ENCODE measurements at regions not wholly inside any gene's neighbourhood (a gene's known extent, or its start where the extent isn't known, plus 50 kb on each side); places are given as distances from the start of the nearest gene placed in this dataset.
"Not testable (repeated sequence)": the region's sequence is repeated elsewhere in the genome, so short reads cannot be mapped to it uniquely, and the experiment has no call there.

- intact Hi-C loops (cut with DNase I), result no loop called here
- DNase-seq (ENCODE audit: low spot score) (no peak), ATAC-seq (no peak)
Measured at GRCh38 chrX:113629326-113629725, 788.7 kb upstream of the AMOT start.

GRCh38 chrX:113594123-113594841, 753.7 kb upstream of the AMOT start:
- ATAC-seq, result no peak
- intact Hi-C loops (cut with DNase I), result no loop called here
- DNase-seq (ENCODE audit: low spot score), result no peak

GRCh38 chrX:113586281-113586898, 745.8 kb upstream of the AMOT start:
- no peak for DNase-seq (ENCODE audit: low spot score)
- intact Hi-C loops (cut with DNase I), result no loop called here
- no peak for ATAC-seq

- ATAC-seq (no peak), DNase-seq (ENCODE audit: low spot score) (no peak)
- intact Hi-C loops (cut with DNase I), result no loop called here
Measured at GRCh38 chrX:113580486-113580885, 739.9 kb upstream of the AMOT start.

- intact Hi-C loops (cut with DNase I), result no loop called here
- ATAC-seq (no peak), DNase-seq (ENCODE audit: low spot score) (no peak)
Measured at GRCh38 chrX:113558576-113558975, 717.9 kb upstream of the AMOT start.

GRCh38 chrX:113551919-113552318, 711.3 kb upstream of the AMOT start:
- intact Hi-C loops (cut with DNase I), result no loop called here
- ATAC-seq, result no peak
- DNase-seq (ENCODE audit: low spot score), result no peak

GRCh38 chrX:113548308-113549015, 707.8 kb upstream of the AMOT start:
- DNase-seq (ENCODE audit: low spot score) (no peak), ATAC-seq (no peak)
- intact Hi-C loops (cut with DNase I), result loop anchor here (5.0 kb wide), 1 partner anchor 726 kb away; no protein-coding TSS in a partner anchor

GRCh38 chrX:113545040-113545439, 704.4 kb upstream of the AMOT start:
- no peak for DNase-seq (ENCODE audit: low spot score)
- intact Hi-C loops (cut with DNase I), result loop anchor here (5.0 kb wide), 1 partner anchor 723 kb away; no protein-coding TSS in a partner anchor
- no peak for ATAC-seq

GRCh38 chrX:113539599-113540356, 699.1 kb upstream of the AMOT start:
- ATAC-seq (no peak), DNase-seq (ENCODE audit: low spot score) (no peak)
- intact Hi-C loops (cut with DNase I), result no loop called here

- DNase-seq (ENCODE audit: low spot score) (no peak), ATAC-seq (no peak)
- intact Hi-C loops (cut with DNase I), result no loop called here
Measured at GRCh38 chrX:113529426-113530013, 688.9 kb upstream of the AMOT start.

GRCh38 chrX:113522814-113523213, 682.2 kb upstream of the AMOT start:
- intact Hi-C loops (cut with DNase I), result no loop called here
- DNase-seq (ENCODE audit: low spot score) (no peak), ATAC-seq (no peak)

- intact Hi-C loops (cut with DNase I), result no loop called here
- no peak for ATAC-seq
Measured at GRCh38 chrX:113514906-113515305, 674.3 kb upstream of the AMOT start.

GRCh38 chrX:113512700-113513395, 672.2 kb upstream of the AMOT start:
- ATAC-seq (no peak), DNase-seq (ENCODE audit: low spot score) (no peak)
- intact Hi-C loops (cut with DNase I), result no loop called here

More at GRCh38 chrX:113514906-113515305, 674.3 kb upstream of the AMOT start:
- no peak for DNase-seq (ENCODE audit: low spot score)

- intact Hi-C loops (cut with DNase I), result no loop called here
- no peak for DNase-seq (ENCODE audit: low spot score)
- ATAC-seq, result no peak
Measured at GRCh38 chrX:113510586-113510985, 670.0 kb upstream of the AMOT start.

GRCh38 chrX:113492895-113493294, 652.3 kb upstream of the AMOT start:
- intact Hi-C loops (cut with DNase I), result no loop called here
- DNase-seq (ENCODE audit: low spot score) (no peak), ATAC-seq (no peak)

GRCh38 chrX:113473418-113473817, 632.8 kb upstream of the AMOT start:
- intact Hi-C loops (cut with DNase I), result no loop called here
- DNase-seq (ENCODE audit: low spot score), result no peak
- ATAC-seq, result no peak

GRCh38 chrX:113473015-113473414, 632.4 kb upstream of the AMOT start:
- intact Hi-C loops (cut with DNase I); DNase-seq (ENCODE audit: low spot score); ATAC-seq: not testable (repeated sequence)

GRCh38 chrX:113470166-113470565, 629.5 kb upstream of the AMOT start:
- ATAC-seq, result no peak
- intact Hi-C loops (cut with DNase I), result no loop called here
- no peak for DNase-seq (ENCODE audit: low spot score)

Data from sciatic nerve (tissue), 2 donors.